ENCODE measurements at regions not wholly inside any gene's neighbourhood (a gene's known extent, or its start where the extent isn't known, plus 50 kb on each side); places are given as distances from the start of the nearest gene placed in this dataset.

DNA sequence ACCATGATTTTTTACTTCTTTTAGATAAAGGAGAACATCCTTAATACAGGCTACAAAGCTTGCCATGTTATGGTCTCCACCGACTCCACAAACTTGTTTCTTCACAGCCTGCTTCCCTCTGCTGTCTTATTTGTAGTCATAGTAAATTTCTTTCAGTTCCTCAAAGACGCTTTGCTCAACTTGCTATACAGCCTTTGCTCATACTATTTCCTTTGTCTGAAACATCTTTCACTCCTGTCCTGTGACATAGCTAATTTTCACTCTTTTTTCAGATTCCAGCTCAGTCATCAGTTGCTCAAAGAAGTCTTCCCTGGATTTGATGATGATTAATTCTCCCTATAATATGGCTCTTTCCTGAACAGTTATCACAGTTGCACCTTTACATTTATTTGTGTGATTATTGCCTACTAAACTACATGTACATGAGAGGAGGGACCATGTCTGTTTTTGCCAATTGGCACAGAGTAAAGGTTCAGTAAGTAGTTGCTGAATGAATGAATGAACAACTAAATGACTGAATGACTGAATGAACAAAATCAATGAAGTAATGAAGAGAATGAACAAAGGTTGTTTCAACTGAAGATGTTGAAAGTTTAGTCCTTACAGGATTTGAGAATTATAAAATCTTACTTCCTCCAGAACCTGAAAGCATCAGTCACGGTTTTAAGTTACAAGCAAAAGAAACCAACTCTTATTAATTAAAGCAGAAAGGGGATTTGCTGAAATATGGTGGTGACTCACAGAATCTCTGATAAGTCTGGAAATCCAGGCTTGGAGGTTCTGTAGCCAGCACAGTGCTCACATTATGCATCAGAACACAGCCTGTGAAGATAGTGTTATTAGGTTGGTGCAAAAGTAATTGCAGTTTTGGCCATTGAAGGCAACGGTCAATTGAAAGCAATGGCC lies 186.4 kb upstream of the FAM98A start:
- no peak for ATAC-seq
- intact Hi-C loops (cut with DNase I) = no loop called here
- H3K4me1 ChIP-seq = no peaks in the 10 kb centered on the region
- DNase-seq = no peak
- no peak overlapping the region for H3K4me3 ChIP-seq
- no peak overlapping the region for H3K27ac ChIP-seq
- WGBS, 2 donors = 62 to 86% methylated on average over 4 of the region's 4 CpGs
- no peaks in the 10 kb centered on the region for H3K9me3 ChIP-seq
- H3K27me3 ChIP-seq = no peaks in the 10 kb centered on the region
- no peaks in the 10 kb centered on the region for H3K36me3 ChIP-seq (replicated peaks in 1 of 2; ENCODE audit: insufficient read depth in 1 of 2, low read depth in 2 of 2)
- no peak for TF ChIP-seq POLR2A (IDR thresholded peaks at IDR 0.05)
- TF ChIP-seq, protein P1, sequence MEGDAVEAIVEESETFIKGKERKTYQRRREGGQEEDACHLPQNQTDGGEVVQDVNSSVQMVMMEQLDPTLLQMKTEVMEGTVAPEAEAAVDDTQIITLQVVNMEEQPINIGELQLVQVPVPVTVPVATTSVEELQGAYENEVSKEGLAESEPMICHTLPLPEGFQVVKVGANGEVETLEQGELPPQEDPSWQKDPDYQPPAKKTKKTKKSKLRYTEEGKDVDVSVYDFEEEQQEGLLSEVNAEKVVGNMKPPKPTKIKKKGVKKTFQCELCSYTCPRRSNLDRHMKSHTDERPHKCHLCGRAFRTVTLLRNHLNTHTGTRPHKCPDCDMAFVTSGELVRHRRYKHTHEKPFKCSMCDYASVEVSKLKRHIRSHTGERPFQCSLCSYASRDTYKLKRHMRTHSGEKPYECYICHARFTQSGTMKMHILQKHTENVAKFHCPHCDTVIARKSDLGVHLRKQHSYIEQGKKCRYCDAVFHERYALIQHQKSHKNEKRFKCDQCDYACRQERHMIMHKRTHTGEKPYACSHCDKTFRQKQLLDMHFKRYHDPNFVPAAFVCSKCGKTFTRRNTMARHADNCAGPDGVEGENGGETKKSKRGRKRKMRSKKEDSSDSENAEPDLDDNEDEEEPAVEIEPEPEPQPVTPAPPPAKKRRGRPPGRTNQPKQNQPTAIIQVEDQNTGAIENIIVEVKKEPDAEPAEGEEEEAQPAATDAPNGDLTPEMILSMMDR (IDR thresholded peaks at IDR 0.05) = no peak

DNA sequence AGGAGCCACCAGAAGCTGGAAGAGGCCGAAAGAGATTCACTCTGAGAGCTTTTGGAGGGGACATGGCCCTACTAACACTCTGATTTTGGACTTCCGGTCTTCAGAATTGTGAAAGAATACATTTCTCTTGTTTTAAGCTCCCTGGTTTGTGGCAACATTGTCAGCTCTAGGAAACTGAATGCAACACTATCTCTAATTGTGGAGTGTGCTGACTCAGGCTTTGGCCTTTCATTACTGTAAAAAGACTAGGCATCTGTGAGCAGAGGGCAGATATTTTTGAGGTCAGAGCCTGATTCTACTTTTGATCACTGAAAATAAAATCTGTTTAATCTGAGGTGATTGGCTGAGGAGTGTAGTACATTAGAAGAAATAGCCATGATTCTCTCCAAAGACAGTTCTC lies 185.4 kb upstream of the FAM98A start:
- H3K4me3 ChIP-seq = no peak overlapping the region
- WGBS, 2 donors = 68 to 79% methylated on average over 2 of the region's 2 CpGs
- intact Hi-C loops (cut with DNase I) = no loop called here
- H3K4me1 ChIP-seq = no peaks in the 10 kb centered on the region
- DNase-seq (no peak), ATAC-seq (no peak)
- no peak for TF ChIP-seq POLR2A (IDR thresholded peaks at IDR 0.05)
- TF ChIP-seq, protein P1 (IDR thresholded peaks at IDR 0.05) = no peak
- no peaks in the 10 kb centered on the region for H3K9me3 ChIP-seq
- no peaks in the 10 kb centered on the region for H3K27me3 ChIP-seq
- no peak overlapping the region for H3K27ac ChIP-seq
- no peaks in the 10 kb centered on the region for H3K36me3 ChIP-seq (replicated peaks in 1 of 2; ENCODE audit: insufficient read depth in 1 of 2, low read depth in 2 of 2)

DNA sequence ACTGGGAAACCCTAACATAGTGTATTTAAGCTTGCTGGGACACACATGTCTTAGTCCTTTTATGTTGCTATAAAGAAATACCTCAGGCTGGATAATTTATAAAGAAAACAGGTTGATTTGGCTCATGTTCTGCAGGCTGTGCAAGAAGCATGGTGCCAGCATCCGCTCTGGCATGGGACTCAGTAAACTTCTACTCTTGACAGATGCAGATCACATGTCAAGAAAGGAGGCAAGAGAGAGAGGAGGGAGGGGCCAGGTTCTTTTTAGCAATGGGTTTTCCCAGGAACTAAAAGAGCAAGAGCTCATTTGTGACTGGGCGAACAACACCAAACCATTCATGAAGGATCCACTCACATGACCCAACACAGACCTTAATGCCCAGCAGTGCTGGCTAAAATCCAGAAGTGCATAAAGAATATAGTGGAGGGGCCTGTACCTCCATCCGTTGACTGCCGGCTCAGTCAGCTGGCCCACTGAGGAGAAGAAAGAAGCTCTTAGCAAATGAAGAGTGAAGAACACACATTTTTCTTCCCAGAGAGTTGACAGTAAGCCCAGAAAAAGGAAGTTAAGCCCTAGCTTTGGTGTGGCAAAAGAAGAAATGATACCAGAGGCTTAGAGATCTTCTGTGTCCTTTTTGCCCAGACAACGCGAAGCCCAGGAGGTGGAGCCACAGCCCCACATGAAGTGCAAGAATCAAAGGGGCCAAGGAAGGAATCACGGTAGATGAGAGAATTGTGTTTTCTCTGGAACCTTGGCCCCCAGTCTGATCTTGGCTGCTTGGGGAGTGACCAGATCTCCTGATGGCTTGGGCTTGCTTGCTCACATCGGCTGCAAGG lies 183.5 kb upstream of the FAM98A start:
- intact Hi-C loops (cut with DNase I) = no loop called here
- DNase-seq (no peak), ATAC-seq (no peak)
- WGBS, 2 donors = 53 to 71% methylated on average over 8 of the region's 8 CpGs
- Histone ChIP-seq H3K36me3 (replicated peaks in 1 of 2; ENCODE audit: insufficient read depth in 1 of 2, low read depth in 2 of 2) (no peaks in the 10 kb centered on the region), H3K4me1 (no peaks in the 10 kb centered on the region), H3K9me3 (no peaks in the 10 kb centered on the region), H3K27me3 (no peaks in the 10 kb centered on the region), H3K27ac (no peak overlapping the region), H3K4me3 (no peak overlapping the region)
- no peak for TF ChIP-seq POLR2A (IDR thresholded peaks at IDR 0.05)
- TF ChIP-seq, protein P1 (IDR thresholded peaks at IDR 0.05) = no peak

DNA sequence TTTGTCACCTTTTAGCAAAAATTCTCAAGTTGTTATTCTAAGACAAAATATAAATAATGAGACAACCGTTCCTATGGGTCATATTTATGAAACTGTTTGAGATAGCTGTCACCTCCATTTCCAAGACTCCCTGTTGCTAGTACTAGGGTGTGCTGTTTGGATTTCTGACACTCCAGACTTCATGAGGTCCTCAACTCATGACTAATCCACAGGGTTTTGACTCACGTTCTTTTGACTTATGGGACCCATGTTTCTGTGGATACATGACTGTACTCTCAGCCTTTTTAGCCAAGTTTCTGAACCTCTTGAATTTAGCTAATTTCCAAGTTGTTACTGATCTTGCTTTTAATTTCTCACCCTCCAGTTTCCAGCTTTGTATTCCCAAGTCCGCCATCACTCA lies 178.7 kb upstream of the FAM98A start:
- Histone ChIP-seq H3K27ac (no peak overlapping the region), H3K4me1 (no peaks in the 10 kb centered on the region), H3K9me3 (no peaks in the 10 kb centered on the region), H3K4me3 (no peak overlapping the region), H3K27me3 (no peaks in the 10 kb centered on the region), H3K36me3 (replicated peaks in 1 of 2; ENCODE audit: insufficient read depth in 1 of 2, low read depth in 2 of 2) (no peaks in the 10 kb centered on the region)
- no peak for DNase-seq
- ATAC-seq = no peak
- intact Hi-C loops (cut with DNase I) = no loop called here
- TF ChIP-seq, protein P1 (IDR thresholded peaks at IDR 0.05) = no peak
- TF ChIP-seq POLR2A (IDR thresholded peaks at IDR 0.05) = no peak
- 64 to 71% methylated on average over 3 of the region's 3 CpGs for WGBS, 2 donors
